Sigmoid colon (tissue), 4 donors: ENCODE measurements at regions not wholly inside any gene's neighbourhood (a gene's known extent, or its start where the extent isn't known, plus 50 kb on each side); places are given as distances from the start of the nearest gene placed in this dataset.

Experiments used
- EP300 ChIP-seq, 4 donors: sonication (generic); formaldehyde crosslinking; IDR thresholded peaks; one replicate each; pipeline ENCODE4 v1.6.1; 2017; ENCODE audit warnings: antibody characterized with exemption in 4 of 4
- POLR2A ChIP-seq, 2 donors: fragments of 450-650 bp; IDR thresholded peaks; one replicate each; pipeline ENCODE4 v1.6.1; 2016; ENCODE audit warnings: antibody characterized with exemption in 2 of 2, mild to moderate bottlenecking in 2 of 2, moderate library complexity in 2 of 2
- POLR2AphosphoS5 ChIP-seq, 4 donors: sonication (generic); formaldehyde crosslinking; IDR thresholded peaks; one replicate each; pipeline ENCODE4 v1.6.1; 2017; ENCODE audit warnings: antibody characterized with exemption in 4 of 4
- TF ChIP-seq, protein P1 (sequence below), 4 experiments: fragments of 450-650 bp in 3 of 4; fragments of 200-600 bp in 1 of 4; IDR thresholded peaks; one replicate each; pipeline ENCODE4 v1.5.1; 2016 to 2019; ENCODE audit warnings: antibody characterized with exemption in 4 of 4, mild to moderate bottlenecking in 3 of 4, moderate library complexity in 2 of 4

GRCh38 chr13:34462843-34463242 lies 479.2 kb upstream of the NBEA start:
- TF ChIP-seq, protein P1, sequence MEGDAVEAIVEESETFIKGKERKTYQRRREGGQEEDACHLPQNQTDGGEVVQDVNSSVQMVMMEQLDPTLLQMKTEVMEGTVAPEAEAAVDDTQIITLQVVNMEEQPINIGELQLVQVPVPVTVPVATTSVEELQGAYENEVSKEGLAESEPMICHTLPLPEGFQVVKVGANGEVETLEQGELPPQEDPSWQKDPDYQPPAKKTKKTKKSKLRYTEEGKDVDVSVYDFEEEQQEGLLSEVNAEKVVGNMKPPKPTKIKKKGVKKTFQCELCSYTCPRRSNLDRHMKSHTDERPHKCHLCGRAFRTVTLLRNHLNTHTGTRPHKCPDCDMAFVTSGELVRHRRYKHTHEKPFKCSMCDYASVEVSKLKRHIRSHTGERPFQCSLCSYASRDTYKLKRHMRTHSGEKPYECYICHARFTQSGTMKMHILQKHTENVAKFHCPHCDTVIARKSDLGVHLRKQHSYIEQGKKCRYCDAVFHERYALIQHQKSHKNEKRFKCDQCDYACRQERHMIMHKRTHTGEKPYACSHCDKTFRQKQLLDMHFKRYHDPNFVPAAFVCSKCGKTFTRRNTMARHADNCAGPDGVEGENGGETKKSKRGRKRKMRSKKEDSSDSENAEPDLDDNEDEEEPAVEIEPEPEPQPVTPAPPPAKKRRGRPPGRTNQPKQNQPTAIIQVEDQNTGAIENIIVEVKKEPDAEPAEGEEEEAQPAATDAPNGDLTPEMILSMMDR (IDR thresholded peaks at IDR 0.05): no peak
- TF ChIP-seq POLR2AphosphoS5 (IDR thresholded peaks at IDR 0.05): no peak
- TF ChIP-seq POLR2A (IDR thresholded peaks at IDR 0.05): no peak
- no peak for TF ChIP-seq EP300 (IDR thresholded peaks at IDR 0.05)
